HG03575 (cell line): ENCODE measurements at regions not wholly inside any gene's neighbourhood (a gene's known extent, or its start where the extent isn't known, plus 50 kb on each side); places are given as distances from the start of the nearest gene placed in this dataset.
"Not testable (repeated sequence)": the region's sequence is repeated elsewhere in the genome, so short reads cannot be mapped to it uniquely, and the experiment has no call there.

Source experiments
- ATAC-seq: cut with Tn5 transposase; IDR thresholded peaks from one replicate; pipeline ENCODE4 v1.9.1; 2021; ENCODE audit not compliant: unreplicated experiment, insufficient number of reproducible peaks, low FRiP score; ENCODE audit errors: extremely low read depth

- ATAC-seq = no peak
Measured at GRCh38 chr18:22063672-22064071, 105.7 kb upstream of the GATA6 start.

- ATAC-seq = no peak
Measured at GRCh38 chr18:22064581-22064980, 104.8 kb upstream of the GATA6 start.

DNA sequence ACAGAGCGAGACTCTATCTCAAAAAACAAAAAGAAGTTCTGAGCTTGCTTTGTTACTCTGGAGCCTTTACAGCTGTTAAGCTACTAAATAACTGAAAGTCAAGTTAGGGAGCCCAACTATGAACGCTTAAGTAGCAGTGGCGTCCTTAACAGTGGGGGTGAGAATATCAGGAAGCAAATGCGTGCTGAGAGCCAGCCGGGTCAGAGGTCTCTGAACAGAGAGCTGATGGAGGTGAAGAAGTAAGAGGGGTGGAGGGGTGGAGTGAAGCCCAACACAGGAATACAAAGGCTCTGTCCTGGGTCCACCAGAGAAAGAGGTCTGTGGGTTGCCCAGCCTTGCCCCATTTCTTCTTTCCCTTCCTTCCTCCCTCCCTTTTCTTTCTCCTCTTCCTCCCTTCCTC lies 104.1 kb upstream of the GATA6 start:
- ATAC-seq = no peak

DNA sequence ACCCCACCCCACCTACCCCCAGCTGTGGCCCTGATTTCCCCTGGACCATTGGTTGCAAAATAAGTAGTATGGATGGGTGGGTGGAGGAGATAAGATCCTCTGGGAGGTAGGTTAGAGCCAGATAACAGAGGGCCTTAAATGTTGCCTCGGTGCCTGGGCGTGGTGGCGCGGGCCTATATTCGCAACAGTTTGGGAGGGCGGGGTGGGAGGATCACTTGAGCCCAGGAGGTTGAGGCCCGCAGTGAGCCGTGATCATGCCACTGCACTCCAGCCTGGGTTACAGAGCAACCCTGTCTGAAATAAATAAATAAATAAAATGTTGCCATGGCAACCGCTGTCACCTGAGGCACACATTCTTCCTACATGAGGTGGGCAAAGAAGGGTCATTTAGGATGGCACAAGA lies 103.3 kb upstream of the GATA6 start:
- ATAC-seq = no peak

GRCh38 chr18:22067109-22067508 lies 102.3 kb upstream of the GATA6 start:
- ATAC-seq = no peak

DNA sequence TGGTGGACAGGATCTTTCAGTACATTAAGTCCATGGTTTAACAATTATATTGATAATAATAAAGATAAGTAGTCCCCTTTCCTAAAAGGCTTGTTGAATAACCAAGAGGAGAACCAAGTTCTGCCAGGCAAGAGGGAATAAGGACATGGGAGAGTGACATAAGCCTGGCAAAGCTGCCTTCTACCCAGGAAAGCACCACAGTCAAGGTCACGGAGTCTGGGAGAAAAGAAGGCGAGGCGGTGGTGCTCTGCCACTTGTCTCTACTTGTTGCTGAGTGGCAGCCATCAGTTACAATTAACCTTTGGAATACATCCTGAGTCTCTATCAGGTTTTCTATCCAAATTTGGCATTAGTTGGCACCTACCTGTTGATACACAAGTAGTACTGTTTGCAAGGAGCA lies 101.7 kb upstream of the GATA6 start:
- no peak for ATAC-seq

DNA sequence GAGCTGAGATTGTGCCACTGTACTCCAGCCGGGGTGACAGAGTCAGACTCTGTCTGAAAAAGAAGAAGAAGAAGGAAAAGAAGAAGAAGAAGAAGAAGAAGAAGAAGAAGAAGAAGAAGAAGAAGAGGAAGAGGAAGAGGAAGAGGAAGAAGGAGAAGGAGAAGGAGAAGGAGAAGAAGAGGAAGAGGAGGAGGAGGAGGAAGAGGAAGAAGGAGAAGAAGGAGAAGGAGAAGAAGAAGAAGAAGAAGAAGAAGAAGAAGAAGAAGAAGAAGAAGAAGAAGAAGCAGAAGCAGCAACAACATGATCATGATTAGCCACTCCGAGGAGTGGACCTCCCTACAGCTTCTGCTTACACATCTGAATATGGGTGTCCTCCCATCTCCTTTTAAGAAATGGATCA lies 100.6 kb upstream of the GATA6 start:
- ATAC-seq = not testable (repeated sequence)

- ATAC-seq = no peak
Measured at GRCh38 chr18:22069916-22070315, 99.5 kb upstream of the GATA6 start.

DNA sequence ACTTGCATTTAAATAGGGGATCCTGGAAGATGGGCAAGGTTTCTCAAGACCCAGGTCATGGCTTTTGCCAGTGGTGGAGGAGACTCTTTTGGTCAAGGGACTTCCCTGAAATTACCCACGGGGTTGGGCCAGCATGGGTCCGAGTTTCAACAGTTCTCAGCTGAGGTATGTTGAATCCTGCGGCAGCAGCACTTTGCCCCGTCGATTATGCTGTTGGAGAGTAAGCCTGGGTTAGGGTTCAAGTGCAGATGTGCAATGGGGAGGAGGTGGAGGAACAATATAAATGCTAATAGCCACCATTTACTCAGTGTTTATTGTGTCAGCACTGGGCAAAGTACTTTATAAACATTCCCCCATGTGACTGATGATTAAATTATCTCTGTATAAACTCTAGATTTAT lies 96.0 kb upstream of the GATA6 start:
- ATAC-seq = no peak

- no peak for ATAC-seq
Measured at GRCh38 chr18:22074282-22075070, 94.9 kb upstream of the GATA6 start.

DNA sequence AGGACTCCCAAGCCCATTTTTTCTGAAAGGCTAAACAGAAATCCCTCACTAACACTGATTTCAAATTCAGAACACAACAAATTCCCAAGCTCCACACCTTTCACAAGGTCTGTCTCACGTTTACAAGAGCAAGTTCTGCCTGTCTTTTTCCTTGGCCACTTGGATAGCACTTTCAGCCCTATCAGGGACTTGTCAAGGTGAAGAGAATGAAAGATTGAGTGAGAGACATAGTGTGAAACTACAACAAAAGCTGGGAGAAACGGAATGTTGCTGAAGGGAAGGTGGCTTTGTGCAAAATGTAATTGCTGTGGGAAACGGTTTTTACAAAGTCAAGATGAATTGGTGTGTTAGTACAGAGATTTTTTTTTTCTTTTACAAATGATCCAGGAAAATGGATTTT lies 89.4 kb upstream of the GATA6 start:
- no peak for ATAC-seq

GRCh38 chr18:22082408-22082807 lies 87.0 kb upstream of the GATA6 start:
- no peak for ATAC-seq

DNA sequence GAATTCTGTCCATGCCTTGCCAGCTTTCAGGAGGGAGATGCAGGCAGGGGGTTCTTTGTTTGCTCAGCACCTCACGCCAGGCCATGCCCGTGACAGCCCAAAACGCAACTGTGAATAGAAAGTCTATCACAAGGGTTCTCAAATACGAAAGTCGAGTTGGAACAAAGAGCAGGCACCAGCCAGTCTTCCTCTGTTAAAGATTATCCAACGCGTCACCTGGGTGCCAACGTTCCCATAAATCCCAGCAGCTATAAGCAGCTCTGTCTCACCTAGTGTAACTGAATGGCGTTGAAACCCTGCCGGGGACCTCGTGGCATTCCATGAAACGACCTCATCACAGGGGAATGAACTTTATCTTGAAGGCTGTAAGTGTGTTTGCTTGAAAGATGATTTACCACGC lies 84.8 kb upstream of the GATA6 start:
- ATAC-seq = no peak

DNA sequence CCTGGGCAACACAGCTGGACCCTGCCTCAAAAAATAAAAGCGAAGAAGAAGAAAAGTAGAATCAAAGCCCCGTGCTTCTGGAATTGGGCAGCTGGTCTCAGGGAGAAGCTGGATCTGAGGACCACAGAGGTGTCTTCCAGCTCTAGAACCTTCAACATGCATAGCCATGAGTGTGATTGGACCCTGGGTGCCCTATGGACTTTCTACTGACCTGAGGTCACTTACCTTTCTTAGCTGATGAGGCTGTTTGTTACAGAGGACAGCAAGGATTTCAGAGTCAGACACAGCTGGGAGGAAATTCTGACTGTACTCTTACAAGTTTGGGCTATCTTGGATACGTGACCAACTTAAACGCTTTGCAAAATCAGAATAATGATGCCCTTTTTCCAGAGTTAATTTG lies 82.4 kb upstream of the GATA6 start:
- ATAC-seq = no peak

DNA sequence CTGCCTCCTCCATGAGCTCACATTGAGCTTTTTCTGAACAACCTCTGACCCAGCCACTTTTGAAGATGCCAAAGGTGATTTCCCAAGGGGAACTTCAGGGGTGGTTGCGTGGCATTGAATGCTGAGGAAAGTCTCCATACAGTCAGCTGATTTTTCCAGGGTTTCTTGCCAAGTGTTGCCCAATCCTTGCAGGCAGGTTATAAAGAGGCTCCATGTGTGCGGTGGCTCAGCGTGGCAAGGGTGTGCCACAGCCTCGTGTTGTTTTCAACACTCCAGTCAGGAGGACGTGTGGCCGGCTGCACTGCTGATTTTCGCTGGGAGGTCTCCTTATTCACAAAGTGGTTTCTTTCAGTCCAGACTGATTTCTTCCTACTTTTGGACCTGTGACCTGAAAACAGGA lies 81.4 kb upstream of the GATA6 start:
- no peak for ATAC-seq

DNA sequence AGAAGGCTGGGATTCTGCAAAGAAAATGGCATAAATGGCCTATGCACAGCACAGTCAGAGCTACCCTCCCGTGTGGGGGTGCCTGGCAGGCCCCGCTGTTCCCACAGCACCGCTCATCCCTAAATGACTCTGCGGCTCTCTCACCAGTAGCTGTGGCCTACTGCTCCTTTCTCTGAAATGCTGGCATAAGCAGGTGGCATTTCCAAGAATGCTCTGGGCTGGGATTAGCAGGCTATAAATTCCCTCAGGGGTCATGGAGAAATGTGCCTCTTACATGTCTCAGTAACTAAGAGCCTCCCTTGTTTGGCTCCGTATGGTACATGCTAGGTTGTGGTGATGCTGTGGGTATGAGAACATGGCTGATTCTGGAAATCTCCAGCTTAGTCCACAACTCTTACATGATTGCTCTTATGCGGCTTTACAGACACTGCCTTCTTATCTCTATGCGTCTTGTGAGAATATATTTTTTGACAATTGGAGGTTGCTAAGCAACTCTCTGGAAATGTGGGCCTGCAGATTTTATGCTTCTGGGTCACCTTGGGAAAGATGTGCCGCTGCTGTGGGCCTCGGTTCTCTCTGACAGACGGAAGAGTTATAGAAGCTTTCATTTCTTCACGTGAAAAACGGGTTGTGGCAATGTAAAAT lies 80.3 kb upstream of the GATA6 start:
- ATAC-seq = no peak

DNA sequence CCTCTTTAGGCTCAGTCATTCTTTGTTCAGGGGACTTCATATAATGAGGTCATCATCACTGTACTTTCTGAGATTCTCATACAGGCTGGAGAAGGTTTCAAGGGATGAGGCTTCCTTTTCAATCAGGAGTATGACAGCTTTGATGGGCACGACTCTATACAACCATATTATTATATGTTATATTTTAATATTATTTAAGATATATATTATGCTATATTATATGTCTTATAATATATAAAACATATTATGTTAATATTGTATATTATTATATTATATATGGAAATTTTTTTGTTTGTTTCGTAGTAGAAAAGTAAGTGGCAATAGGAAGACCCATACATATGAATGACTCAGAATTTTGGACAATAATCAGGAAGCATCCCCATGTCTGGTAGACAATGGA lies 78.0 kb upstream of the GATA6 start:
- no peak for ATAC-seq

DNA sequence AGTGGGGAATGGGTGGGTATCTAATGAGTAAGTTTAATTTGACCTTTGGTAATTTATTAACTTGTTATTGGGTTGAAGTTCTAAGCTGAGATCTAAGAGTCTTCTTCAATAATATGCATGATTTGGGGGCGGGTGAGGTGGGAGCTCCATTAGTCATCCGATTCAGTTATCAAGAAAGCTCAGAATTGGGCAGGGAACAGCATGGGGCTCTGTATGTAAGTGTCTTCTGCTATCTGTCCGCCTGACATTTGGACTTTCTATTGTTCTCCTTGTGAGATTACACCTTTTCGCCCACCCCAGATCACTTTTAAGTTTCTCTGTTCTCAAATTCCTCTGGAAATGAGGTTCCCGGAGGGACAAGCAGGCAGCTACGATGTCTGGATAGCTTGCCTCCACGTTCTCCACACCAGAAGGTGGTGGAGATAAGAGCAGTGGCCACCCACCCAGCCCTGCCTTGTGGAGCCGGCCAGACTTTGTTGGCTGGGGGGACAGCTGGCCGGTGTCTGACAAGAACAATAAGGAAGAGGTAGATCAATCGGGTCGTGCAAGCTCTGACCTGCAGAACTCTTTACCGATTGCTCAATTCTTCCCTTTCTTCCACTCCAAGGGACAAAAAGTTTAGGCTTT lies 75.5 kb upstream of the GATA6 start:
- no peak for ATAC-seq

DNA sequence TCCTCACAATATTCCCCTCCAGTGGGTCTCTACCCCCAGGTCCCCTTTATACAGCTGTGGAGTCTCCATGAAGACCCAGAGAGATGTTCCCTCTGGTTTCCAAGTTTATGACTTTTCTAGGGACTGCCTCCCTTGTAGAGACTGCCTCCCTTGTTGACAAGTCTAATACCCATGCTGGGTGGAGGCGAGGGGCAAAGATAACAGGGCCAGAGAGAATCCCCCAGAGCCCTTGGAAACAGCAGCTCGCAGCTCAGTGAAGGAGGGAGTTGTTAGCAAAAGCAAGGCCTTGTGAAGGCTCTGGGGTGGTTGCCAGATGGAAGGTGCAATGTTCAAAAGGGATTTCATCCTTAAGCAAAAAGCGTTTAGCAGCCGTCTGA lies 75.0 kb upstream of the GATA6 start:
- ATAC-seq = no peak

DNA sequence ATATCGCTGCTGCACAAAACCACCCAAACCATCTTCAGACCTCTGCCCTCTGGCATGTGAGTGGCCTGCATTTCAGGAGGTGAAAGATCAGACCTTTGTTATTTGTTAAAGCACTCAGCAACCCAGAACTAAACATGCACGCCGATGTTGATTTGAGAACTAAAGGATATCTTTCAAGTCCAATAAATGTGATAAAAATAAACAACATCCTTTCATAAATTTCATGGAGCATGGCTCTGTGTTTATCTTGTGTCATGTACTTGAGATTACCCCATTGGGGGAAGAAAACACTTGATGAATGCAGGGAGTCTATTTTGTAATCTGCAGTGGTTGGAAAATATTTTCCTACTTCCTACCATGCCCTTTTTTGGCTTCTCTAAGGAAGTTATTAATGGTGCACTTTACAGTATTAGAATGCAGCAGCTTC lies 70.8 kb upstream of the GATA6 start:
- ATAC-seq = no peak
